ENCODE measurements at regions not wholly inside any gene's neighbourhood (a gene's known extent, or its start where the extent isn't known, plus 50 kb on each side); places are given as distances from the start of the nearest gene placed in this dataset.
"Not testable (repeated sequence)": the region's sequence is repeated elsewhere in the genome, so short reads cannot be mapped to it uniquely, and the experiment has no call there.

DNA sequence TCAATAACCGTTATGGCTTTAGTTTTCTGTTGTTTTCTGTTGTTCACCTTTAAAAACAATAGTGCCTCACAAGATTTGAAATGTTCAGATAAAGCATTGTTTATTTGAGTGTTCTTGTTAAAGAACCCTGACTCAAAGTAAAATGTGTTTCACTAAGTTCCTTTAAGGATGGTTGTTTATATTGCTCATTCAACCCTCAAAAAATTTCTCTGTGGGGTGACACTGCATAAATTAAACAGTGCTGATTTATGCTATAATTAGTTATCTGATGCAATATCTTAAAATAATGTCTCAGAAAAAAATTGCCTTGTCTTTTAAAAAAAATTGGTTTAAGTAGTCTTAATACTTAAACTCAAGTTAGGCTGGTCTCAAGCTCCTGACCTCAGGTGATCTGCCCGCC is 775.1 kb downstream of the FLRT2 start:
- no peak for DNase-seq

DNA sequence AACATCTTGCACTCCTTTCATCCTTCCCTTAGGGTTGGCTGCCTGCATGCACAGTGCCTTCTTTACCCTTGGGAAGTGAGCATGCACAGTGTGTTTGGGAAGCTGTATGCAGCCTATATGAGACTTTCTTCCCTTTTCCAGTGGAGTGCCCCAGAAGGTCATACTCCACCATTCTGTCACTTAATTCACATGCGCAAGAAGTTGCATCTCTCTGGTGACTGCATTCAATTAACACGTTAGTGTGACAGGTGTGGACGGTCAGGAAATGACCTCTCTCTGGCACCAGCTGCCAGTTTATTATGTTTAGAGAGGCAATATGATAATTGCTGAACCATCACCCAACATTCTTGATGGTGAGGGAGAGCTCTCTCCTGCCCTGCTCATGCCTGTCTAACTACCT is 770.0 kb downstream of the FLRT2 start:
- DNase-seq, result no peak

GRCh38 chr14:86296173-86296572 is 766.2 kb downstream of the FLRT2 start:
- DNase-seq, result peak; percentile 98

DNA sequence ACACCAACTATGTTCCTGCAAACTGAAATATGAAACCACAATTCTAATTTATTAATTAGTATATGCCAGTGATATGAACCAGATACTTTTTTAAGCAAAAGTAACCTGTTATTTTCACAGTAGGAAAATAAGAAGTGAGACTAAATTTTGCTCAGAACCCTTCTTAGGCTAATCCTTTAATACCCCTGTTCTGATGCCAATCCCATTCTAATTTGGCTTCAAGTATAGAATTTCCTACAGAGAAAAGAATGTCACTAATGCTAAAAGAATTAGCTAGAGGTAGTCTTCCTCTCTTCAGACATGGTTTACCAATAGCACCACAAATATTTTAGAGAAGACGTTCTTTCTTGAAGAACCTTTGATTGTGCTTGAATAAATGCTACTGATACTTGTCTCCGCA is 758.4 kb downstream of the FLRT2 start:
- DNase-seq, result no peak

DNA sequence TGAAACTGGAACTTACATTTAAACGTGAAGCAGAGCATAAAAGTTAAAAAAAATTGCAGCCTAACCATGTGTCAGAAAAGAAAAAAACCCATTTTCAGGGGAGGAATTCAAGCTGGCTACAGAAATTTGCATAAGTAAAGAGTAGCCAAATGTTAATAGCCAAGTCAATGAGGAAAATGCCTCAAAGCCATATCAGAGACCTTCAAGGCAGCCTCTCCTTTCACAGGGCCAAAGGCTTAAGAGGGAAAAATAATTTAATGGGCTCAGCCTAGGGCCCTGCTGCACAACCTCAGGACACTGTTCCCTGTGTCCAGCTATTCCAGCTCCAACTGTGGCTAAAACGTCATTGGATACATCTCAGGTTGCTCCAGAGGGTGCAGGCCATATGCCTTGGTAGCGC is 749.5 kb downstream of the FLRT2 start:
- DNase-seq, result no peak

- no peak for DNase-seq
Measured at GRCh38 chr14:86257973-86258372, 728.0 kb downstream of the FLRT2 start.

DNA sequence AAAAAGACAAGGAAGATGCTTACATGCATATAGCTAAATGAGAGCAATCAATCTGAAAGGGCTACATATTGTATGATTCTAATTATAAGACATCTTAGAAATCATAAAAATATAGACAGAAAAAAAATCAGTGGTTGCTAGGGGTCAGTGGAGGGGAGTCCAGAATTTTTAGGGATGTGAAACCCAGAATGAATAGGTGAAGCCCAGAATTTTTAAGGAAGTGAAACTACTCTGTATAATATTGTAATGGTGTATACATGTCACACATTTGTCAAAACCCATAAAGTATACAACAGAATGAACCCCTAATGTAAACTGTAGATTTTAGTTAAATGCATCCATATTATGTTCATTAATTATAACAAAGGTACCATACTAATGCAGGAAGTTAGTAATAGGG is 713.2 kb downstream of the FLRT2 start:
- DNase-seq, result no peak

- DNase-seq, result no peak
Measured at GRCh38 chr14:86237733-86238132, 707.8 kb downstream of the FLRT2 start.

- no peak for DNase-seq
Measured at GRCh38 chr14:86221755-86222154, 691.8 kb downstream of the FLRT2 start.

DNA sequence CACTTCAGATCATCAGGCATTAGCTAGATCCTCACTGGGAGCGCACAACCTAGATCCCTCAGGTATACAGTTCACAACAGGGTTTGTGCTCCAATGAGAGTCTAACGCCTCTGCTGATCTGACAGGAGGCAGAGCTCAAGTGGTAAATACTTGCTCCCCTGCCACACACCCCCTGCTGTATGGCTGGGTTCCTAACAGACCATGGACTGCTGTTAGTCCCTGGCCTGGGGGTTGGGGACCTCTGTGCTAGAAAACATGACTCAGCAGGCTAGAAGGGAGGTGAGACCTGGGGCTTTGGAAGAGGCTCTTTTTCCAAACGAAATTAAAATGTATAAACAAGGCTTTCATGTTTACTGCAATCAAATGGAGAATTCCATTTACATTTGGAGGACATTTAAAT is 691.1 kb downstream of the FLRT2 start:
- no peak for DNase-seq

DNA sequence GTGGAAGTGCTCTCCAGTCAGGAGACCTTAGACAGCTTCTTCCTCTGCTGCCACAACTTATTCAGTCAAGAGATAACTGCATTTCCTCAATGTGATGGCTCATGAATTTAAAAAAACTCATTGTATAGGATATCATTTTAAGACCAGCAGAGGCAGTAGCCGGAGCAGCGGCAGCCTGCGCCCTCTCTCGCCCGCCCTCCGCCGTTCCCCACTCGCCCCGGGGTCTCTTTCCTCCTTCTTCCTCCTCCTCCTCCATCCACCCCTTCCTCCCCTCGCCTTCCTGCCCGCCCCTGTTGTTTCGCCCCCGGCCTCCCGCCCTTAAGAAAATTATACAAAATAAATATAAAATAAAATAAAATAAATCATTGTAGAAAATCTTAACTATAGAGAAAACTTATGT is 687.6 kb downstream of the FLRT2 start:
- DNase-seq, result no peak

DNA sequence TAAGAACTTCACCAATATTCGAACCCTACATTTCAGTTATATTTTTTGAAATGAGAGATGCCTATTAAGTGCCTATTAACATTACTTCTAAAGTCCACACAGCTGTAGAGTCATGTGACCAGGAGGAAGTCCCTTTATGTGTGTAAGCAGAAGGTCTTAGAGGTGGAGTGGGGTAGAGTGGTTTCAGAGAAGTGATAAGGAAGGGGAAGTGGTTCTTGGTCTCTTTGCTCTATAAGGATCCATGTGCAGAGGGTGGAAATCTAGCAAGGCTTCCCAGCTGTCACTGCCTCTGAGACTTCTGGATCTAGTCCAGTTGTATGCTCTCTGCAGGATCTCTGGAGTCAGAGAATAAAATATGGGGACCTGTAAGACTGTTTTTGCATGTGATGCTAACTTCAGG is 673.9 kb downstream of the FLRT2 start:
- DNase-seq, result no peak

GRCh38 chr14:86196471-86196870 is 666.5 kb downstream of the FLRT2 start:
- no peak for DNase-seq

GRCh38 chr14:86193756-86194155 is 663.8 kb downstream of the FLRT2 start:
- no peak for DNase-seq

- DNase-seq, result no peak
Measured at GRCh38 chr14:86179980-86180379, 650.0 kb downstream of the FLRT2 start.

- no peak for DNase-seq
Measured at GRCh38 chr14:86168371-86168770, 638.4 kb downstream of the FLRT2 start.

DNA sequence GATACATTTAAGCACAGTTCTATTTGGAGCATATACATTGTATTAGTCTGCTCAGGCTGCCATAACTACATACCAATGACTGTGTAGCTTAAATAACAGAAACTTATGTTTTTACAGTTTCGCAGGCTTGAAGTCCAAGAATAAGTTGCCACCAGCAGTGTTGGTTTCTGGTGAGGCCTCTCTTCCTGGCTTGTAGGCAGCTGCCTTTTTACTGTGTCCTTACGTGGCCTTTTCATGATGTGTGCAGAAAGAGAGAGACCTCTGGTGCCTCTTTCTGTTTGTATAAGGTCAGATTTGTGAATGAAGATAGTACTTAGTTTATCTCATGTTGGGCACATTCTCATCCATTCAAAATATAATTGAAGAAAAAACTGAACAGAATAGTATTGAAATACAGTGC is 636.6 kb downstream of the FLRT2 start:
- no peak for DNase-seq

DNA sequence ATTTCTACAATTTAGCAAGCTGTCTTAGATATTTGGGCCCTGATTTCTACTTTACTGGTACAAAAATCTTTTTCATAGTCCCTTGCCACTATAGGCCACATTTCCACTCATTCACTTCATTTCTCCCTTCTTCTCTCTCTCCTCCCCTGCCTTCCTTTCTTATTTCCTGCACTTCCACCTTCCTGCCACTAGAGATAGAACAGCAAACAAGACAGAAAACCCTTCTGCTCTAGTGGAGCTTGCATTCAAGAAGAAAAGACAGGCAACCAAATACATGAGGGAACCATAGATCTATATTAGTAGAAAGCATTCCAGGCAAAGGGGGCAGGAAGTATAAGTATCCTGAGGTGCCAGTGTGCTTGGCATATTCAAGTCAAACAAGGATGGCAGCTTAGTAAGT is 623.5 kb downstream of the FLRT2 start:
- DNase-seq, result no peak

- no peak for DNase-seq
Measured at GRCh38 chr14:86143248-86143647, 613.3 kb downstream of the FLRT2 start.

DNA sequence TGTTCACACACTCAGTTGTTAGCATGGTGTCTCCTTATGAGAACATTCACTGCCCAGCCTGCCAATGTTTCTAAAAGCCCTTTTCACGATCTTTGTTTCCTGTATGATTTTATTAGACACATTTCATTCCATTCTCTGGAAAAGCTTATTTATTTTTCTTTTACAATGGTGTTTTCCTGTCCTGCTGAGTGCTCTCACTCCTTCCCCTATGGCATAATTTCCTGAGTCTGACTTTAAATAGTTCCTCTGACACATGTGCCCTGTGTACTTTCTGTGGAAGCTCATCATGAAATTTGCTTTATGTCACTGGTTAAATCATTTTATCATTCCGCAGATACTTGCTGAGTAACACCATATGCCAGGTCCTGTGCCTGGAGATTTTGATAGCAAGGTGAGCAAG is 612.0 kb downstream of the FLRT2 start:
- no peak for DNase-seq

- DNase-seq, result no peak
Measured at GRCh38 chr14:86129426-86129825, 599.5 kb downstream of the FLRT2 start.

DNA sequence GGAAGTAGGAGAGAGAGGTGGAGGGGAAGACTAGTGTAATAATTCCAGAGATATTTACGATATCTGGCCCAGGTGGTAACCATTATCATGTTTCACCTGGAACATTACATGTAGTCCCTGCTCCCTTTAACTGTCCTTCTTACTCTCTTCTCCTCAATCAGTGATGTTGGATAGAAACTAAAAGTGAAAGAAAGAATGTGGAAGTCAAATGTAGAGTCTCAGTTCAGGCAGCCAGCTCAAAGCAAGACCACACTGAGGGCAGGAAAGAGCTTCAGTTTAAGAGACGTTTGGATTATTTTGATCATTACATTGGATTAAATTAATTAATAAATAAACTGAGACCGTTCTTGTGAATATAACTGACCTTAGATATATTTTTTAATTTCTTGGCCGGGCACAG is 594.4 kb downstream of the FLRT2 start:
- no peak for DNase-seq

GRCh38 chr14:86115972-86116371 is 586.0 kb downstream of the FLRT2 start:
- DNase-seq, result no peak

- DNase-seq, result not testable (repeated sequence)
Measured at GRCh38 chr14:86110871-86111270, 580.9 kb downstream of the FLRT2 start.

DNA sequence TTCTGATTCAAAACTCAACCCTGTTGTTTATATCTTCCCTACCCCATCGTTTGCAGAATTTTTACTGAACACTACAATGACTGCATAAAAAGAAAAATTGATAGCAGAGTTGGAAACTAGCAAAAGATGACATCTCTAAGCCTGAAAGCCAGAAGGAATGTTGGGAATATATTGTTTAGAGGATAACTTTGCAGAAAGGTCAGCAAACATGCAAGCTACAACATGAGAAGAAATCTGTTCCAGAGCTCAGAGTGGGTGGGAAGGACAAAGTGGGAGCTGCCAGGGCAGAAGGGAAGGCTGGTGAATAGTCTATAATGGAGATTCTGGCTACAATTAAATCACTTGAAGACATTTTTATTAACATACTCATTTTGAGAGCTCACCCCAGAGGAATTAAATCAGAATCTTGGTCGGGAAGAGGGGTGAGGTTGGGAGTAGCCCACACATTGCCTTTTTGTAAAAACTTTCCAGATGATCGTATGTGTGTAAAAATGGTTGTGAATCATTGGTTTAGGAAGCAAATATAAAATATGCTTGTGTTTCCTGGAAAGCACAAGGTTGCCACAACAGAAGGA is 574.8 kb downstream of the FLRT2 start:
- DNase-seq, result no peak

GRCh38 chr14:86094512-86094911 is 564.6 kb downstream of the FLRT2 start:
- no peak for DNase-seq

All from NCI-H2171 (cell line).